OCI-LY3 (cell line): ENCODE measurements at regions not wholly inside any gene's neighbourhood (a gene's known extent, or its start where the extent isn't known, plus 50 kb on each side); places are given as distances from the start of the nearest gene placed in this dataset.

Experiments
- H2AFZ ChIP-seq: fragments of 200-600, 300-600 bp; shearing (Covaris generic); 2 replicates; pipeline ENCODE4 v1.6.0; 2014; ENCODE audit warnings: antibody characterized with exemption, low read depth, low read length
- H3K27ac ChIP-seq: fragments of 200-600, 300-600 bp; sonication (generic); 2 replicates; pipeline ENCODE4 v1.5.1; 2014; ENCODE audit warnings: mild to moderate bottlenecking, low read length, moderate library complexity, mixed read lengths
- H3K27me3 ChIP-seq: fragments of 200-600, 300-600 bp; sonication (generic); 2 replicates; pipeline ENCODE4 v1.6.1; 2014; ENCODE audit warnings: low read depth, low read length, mixed read lengths
- H3K36me3 ChIP-seq: fragments of 200-600, 300-600 bp; sonication (generic); replicated peaks from 2 replicates; pipeline ENCODE3; 2014; ENCODE audit warnings: low read depth, low read length, mixed read lengths
- H3K4me1 ChIP-seq: fragments of 300-600, 200-600 bp; sonication (generic); 2 replicates; pipeline ENCODE4 v1.6.1; 2014; ENCODE audit warnings: low read length, mixed read lengths
- H3K4me2 ChIP-seq: fragments of 200-600, 300-600 bp; sonication (generic); 2 replicates; pipeline ENCODE4 v1.6.1; 2014; ENCODE audit warnings: low read length, mixed read lengths
- H3K4me3 ChIP-seq: fragments of 300-600, 200-600 bp; sonication (generic); 2 replicates; pipeline ENCODE4 v1.5.1; 2014; ENCODE audit warnings: antibody characterized with exemption, mild to moderate bottlenecking, low read length, moderate library complexity
- H3K79me2 ChIP-seq: fragments of 300-600, 200-600 bp; shearing (Covaris generic); 2 replicates; pipeline ENCODE4 v1.6.1; 2014; ENCODE audit warnings: mild to moderate bottlenecking, low read length, mixed read lengths
- H3K9ac ChIP-seq: fragments of 300-600, 200-600 bp; shearing (Covaris generic); 2 replicates; pipeline ENCODE4 v1.6.0; 2014; ENCODE audit warnings: mild to moderate bottlenecking, low read length, moderate library complexity
- H3K9me3 ChIP-seq: fragments of 200-600, 300-600 bp; shearing (Covaris generic); 2 replicates; pipeline ENCODE4 v1.6.1; 2014; ENCODE audit warnings: low read length, mixed read lengths; ENCODE audit not compliant: insufficient read depth
- H4K20me1 ChIP-seq: fragments of 200-600, 300-600 bp; sonication (generic); 2 replicates; pipeline ENCODE4 v1.6.1; 2016; ENCODE audit warnings: low read length, mixed read lengths; ENCODE audit not compliant: insufficient read depth
- CTCF ChIP-seq: fragments of 200-600, 300-600 bp; sonication (generic); IDR thresholded peaks from 2 replicates; pipeline ENCODE4 v1.5.1; 2014; ENCODE audit warnings: antibody characterized with exemption, low read length, low read depth
- EZH2phosphoT487 ChIP-seq: fragments of 200-600 bp; shearing (Covaris generic); IDR thresholded peaks from 2 replicates; pipeline ENCODE4 v1.6.1; 2018; ENCODE audit warnings: antibody characterized with exemption, mixed run types, low read depth

DNA sequence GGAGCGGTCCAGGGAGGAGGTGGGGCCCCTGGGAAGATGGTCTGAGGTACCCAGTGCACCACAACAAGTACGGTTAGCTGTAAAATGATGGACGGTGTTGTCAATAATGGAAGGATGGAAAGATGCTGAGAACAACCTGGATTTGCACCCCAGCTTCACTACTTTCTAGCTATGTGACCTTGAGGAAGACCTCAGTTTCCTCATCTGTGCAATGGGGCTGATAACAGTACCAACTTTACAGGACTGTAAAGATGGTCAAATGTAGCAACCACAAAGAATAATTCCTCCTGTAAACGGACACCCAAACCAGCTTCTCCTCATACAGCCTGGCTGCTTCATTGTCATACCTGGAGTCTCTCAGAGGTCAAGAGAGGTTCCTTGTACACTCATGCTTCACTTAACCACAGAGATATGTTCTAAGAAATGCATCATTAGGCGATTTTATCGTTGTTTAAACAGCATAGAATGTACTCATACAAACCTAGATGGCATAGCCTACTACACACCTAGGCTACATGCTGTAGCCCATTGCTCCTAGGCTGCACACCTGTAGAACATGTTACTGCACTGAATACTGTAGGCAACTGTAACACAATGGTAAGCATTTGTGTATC lies 65.5 kb upstream of the LMO2 start:
- TF ChIP-seq CTCF (no peak), EZH2phosphoT487 (no peak)
- no peak overlapping the region for H3K9ac ChIP-seq
- H3K4me1 ChIP-seq = no peaks in the 10 kb centered on the region
- no peak overlapping the region for H3K4me2 ChIP-seq
- no peaks in the 10 kb centered on the region for H4K20me1 ChIP-seq
- H3K4me3 ChIP-seq = no peak overlapping the region
- peaks cover 13% of the 10 kb centered on the region for H3K27me3 ChIP-seq
- no peaks in the 10 kb centered on the region for H3K79me2 ChIP-seq
- H3K36me3 ChIP-seq = no peaks in the 10 kb centered on the region
- H2AFZ ChIP-seq = no peak overlapping the region
- H3K27ac ChIP-seq = no peak overlapping the region
- no peaks in the 10 kb centered on the region for H3K9me3 ChIP-seq

DNA sequence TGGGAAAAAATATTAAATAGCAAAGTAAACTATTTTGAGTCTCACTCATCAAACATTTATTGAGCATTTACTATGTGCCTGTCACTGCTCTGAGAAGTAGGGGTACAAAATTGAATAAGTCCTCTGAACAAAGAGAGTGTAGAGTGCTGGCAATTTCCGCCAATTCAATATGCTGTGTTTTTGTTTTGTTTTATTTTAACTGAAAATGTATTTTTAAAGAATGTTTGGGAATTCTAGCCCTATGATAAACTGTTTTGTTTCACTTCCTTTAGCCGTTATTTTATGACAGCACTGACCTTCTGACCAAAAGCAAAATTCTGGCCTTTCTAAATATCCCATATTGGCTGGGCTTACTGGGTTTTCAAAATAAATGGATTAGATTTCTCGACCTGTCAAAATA lies 64.7 kb upstream of the LMO2 start:
- Histone ChIP-seq H4K20me1 (no peaks in the 10 kb centered on the region), H3K4me3 (no peak overlapping the region), H2AFZ (no peak overlapping the region)

DNA sequence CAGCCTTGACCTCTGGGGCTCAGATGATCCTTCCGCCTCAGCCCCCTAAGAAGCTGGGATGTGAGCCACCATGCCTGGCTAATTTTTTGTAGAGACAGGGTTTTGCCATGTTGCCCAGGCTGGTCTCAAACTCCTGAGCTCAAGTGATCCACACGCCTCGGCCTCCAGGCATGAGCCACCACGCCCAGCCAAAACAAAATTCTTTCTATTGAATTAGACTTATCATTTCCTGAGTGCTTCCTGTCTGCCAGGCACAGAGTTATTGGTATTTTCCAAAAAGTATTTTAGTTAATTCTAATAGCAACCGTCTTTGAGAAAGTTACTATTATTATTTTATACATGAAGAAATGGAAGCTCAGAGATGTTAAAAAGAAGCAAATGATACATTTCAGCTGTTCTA lies 61.4 kb upstream of the LMO2 start:
- H3K27me3 ChIP-seq = peaks cover 13% of the 10 kb centered on the region
- no peaks in the 10 kb centered on the region for H4K20me1 ChIP-seq
- no peak overlapping the region for H3K9ac ChIP-seq
- H3K4me2 ChIP-seq = no peak overlapping the region
- H3K4me3 ChIP-seq = no peak overlapping the region
- H2AFZ ChIP-seq = no peak overlapping the region
- no peak overlapping the region for H3K27ac ChIP-seq
- H3K9me3 ChIP-seq = no peaks in the 10 kb centered on the region
- H3K36me3 ChIP-seq = no peaks in the 10 kb centered on the region
- H3K79me2 ChIP-seq = no peaks in the 10 kb centered on the region
- TF ChIP-seq EZH2phosphoT487 (no peak), CTCF (no peak)
- H3K4me1 ChIP-seq = no peaks in the 10 kb centered on the region

More for the DNA sequence above, 64.7 kb upstream of the LMO2 start:
- Histone ChIP-seq H3K36me3 (no peaks in the 10 kb centered on the region), H3K79me2 (no peaks in the 10 kb centered on the region), H3K9ac (no peak overlapping the region), H3K27ac (no peak overlapping the region), H3K4me2 (no peak overlapping the region), H3K9me3 (no peaks in the 10 kb centered on the region), H3K4me1 (no peaks in the 10 kb centered on the region), H3K27me3 (peaks cover 13% of the 10 kb centered on the region)
- no peak for TF ChIP-seq CTCF
- no peak for TF ChIP-seq EZH2phosphoT487

DNA sequence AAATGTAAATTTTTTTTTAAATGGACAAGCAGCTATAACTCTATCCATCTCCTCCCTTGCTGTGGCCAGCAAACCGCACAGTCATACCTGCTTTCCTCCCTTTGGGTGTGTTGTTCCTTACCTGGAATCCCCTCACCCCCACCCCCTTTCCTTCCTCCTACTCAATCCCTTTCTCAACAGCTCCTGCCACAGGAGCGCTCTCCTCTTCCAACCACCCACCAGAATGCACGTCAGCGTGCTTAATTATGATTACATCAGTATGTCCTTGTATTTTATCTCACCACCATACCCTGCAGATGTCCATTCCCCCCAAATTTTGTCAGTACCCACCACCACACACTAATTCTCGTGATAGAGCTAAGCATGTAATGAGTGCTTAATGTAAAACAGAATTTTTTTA lies 60.9 kb upstream of the LMO2 start:
- Histone ChIP-seq H3K4me1 (no peaks in the 10 kb centered on the region), H3K4me2 (no peak overlapping the region), H3K9ac (no peak overlapping the region), H3K36me3 (no peaks in the 10 kb centered on the region), H3K4me3 (no peak overlapping the region), H4K20me1 (no peaks in the 10 kb centered on the region), H3K9me3 (no peaks in the 10 kb centered on the region), H3K27me3 (peaks cover 13% of the 10 kb centered on the region), H3K27ac (no peak overlapping the region), H2AFZ (no peak overlapping the region), H3K79me2 (no peaks in the 10 kb centered on the region)
- TF ChIP-seq CTCF (no peak), EZH2phosphoT487 (no peak)
